Activated CD4-positive, alpha-beta T cell treated with anti-CD3 and anti-CD28 coated beads, Interleukin-2, Interleukin-6, amounts not matched to agents 100 ng/mL and 50 ng/mL, durations not matched to agents 16 hours and 8 hours (primary cell): ENCODE measurements at regions not wholly inside any gene's neighbourhood (a gene's known extent, or its start where the extent isn't known, plus 50 kb on each side); places are given as distances from the start of the nearest gene placed in this dataset.
"Not testable (repeated sequence)": the region's sequence is repeated elsewhere in the genome, so short reads cannot be mapped to it uniquely, and the experiment has no call there.

Source experiments
- DNase-seq: peaks from one replicate; pipeline ENCODE4 v3.0.0-alpha.2; 2020

GRCh38 chr7:119172043-119172442, 947.5 kb downstream of the ANKRD7 start:
- no peak for DNase-seq

- DNase-seq, result peak; percentile 60
These were observed 951.6 kb downstream of the ANKRD7 start for GRCh38 chr7:119175911-119176627.

GRCh38 chr7:119177863-119178262, 953.4 kb downstream of the ANKRD7 start:
- no peak for DNase-seq

DNA sequence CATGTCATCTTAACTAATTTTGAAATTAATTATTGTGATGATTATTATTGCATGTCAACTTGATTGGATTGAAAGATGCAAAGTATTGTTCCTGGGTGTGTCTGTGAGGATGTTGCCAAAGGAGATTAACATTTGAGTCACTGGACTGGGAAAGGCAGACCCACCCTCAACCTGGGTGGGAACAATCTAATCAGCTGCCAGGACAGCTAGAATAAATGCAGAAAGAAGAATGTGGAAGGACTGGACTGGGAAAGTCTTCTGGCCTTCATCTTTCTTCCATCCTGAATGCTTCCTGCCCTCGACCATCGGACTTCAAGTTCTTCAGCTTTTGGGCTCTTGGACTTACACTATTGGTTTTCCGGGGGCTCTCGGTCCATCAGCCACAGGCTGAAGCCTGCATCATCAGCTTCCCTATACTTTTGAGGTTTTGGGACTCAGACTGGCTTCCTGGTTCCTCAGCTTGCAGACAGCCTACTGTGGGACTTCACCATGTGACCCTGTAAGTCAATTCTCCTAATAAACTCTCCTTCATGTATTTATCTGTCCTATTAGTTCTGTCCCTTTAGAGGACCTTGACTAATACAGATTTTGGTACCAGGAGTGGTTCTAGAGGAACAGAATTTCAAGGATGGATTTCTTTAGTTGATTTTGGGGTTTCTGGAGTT, 959.8 kb downstream of the ANKRD7 start:
- no peak for DNase-seq

- DNase-seq, result no peak
These were observed 971.7 kb downstream of the ANKRD7 start for GRCh38 chr7:119196183-119196582.

GRCh38 chr7:119197172-119197876, 972.8 kb downstream of the ANKRD7 start:
- DNase-seq, result no peak

DNA sequence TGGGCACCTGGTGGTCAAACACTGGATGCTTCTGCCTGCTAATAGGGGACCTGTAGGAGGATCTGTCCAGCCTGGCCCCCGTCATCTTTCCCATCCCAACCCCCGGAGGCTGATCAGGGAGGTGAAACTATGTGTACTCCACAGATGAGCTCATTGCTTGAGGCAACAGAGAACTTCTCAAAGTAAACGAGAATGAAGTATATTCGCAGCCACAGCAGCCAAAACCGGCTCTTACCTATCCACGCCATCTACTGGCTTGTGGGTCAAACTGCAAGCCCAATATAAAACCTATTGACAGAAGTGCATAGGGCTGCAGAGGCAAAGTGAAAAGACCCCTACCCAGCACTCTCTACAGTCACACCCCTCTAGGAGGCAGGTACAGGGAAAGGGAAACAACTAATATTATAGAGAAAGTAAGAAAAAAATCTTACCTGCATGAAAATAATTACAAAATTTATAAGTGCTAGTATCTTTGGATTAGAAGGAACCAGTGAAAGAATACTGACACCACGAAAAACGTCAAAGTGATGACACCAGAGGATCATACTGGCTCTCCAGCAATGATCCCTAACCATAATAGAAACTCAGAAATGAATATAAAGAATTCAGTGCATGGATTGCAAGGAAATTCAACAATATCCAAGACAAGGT, 973.5 kb downstream of the ANKRD7 start:
- DNase-seq, result peak; percentile 49

- no peak for DNase-seq
These were observed 995.2 kb downstream of the ANKRD7 start for GRCh38 chr7:119219663-119220062.

DNA sequence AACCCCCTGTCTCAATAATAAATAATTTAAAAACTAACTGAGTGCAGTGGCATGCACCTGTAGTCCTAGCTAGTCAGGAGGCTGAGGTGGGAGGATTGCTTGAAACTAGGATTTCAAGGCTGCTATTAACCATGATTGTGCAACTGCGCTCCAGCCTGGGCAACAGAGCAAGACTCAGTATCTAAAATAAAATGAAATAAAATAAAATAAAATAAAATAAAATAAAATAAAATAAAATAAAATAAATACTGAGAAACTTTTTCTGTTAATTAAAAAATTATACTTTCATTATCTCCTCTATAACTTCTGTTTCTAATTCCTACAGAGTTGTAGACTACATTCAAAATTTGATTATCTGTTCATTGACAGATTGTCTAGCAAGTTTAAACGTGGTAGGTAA, 999.4 kb downstream of the ANKRD7 start:
- no peak for DNase-seq

DNA sequence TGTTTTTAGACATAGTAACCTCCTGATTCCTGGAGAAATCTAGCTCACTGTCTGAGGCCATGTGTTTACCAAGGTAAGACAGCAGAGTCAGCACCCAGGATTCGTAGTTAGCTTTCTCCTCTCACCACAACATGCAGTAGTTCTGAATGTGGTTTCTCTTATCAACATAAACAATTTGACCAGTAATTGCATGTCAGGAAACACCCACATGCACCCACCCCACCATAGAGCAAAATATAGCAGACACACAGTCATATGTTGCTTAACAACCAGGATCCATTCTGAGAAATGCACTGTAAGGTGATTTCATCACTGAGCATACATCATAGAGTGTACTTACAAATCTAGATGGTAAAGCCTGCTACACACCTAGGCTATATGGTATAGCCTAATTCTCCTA, 1004.0 kb downstream of the ANKRD7 start:
- no peak for DNase-seq

DNA sequence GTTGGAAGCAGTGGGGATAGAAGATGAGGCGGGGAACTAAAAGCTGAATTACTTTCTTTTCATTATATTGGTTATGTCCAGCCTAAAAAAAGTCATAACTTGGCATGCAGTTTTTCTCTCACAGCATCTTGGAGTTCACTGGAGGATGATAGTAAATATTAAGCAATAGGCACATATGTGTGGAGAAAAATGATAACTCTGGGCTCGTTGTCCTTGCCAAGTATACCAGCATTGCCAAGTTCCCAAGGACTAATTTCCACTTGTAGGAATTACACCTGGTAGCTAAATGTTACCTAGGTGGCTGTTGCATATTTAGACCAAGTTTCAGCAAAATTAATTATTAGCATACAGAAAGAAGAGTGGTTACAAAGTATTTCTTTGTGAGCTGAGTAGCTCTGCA, 1007.6 kb downstream of the ANKRD7 start:
- DNase-seq, result no peak

DNA sequence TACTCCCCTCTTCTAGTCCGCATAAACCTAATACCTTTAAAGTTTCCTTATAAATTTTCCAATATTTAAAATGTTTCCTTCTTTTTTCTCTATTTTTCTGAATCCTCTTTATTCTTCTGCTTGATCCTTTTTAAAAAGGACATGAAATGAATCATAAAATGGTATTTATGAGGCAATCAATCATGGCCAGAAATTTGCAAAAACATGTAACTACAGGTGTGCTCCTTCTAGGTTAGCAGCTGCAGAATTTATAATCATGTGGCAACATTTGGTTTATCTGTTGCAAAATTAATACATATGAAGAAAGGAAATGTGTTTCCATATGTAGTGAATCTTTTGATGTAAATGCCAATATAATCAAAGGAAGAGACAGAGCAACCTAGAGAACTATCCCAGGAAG, 1008.5 kb downstream of the ANKRD7 start:
- DNase-seq, result no peak

DNA sequence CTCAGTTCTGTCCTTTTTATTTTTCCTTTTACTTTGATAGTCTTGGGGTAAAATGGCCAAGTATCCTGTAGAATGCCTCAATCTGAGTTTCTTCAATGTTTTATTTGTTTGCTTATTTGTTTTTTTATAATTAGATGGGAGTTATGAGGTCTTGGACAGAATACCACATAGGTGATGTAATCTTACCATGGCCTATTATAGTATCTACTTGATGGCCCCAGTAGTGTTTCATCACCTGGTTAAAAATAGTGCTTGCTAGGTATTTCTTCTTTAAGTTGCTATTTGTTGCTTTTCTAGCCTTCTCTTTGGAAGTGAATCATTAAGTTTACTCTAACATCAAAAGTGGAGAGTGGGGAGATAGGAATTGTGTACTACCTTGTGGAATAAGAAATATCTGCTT, 1020.0 kb upstream of the KCND2 start:
- DNase-seq, result no peak

DNA sequence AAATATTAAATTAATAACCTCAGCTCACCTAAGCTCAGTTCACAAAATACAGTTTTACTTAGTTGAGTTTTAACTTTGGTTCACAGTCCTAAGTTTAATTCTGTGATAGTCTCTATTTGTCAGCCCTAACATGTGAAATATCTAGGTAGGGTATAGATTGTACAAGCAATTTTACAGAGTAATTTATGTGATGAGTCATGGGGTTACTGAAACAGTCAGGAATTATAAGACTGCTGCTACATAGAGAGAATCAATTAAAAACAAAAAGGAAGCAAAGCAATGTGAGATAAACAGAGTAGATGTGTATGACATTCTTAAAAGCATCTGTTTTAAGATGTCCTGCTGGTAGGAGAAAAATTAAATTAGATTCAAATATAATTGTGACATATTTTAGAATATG, 1018.2 kb upstream of the KCND2 start:
- DNase-seq, result no peak

- DNase-seq, result no peak
These were observed 1017.0 kb upstream of the KCND2 start for GRCh38 chr7:119256001-119256400.

DNA sequence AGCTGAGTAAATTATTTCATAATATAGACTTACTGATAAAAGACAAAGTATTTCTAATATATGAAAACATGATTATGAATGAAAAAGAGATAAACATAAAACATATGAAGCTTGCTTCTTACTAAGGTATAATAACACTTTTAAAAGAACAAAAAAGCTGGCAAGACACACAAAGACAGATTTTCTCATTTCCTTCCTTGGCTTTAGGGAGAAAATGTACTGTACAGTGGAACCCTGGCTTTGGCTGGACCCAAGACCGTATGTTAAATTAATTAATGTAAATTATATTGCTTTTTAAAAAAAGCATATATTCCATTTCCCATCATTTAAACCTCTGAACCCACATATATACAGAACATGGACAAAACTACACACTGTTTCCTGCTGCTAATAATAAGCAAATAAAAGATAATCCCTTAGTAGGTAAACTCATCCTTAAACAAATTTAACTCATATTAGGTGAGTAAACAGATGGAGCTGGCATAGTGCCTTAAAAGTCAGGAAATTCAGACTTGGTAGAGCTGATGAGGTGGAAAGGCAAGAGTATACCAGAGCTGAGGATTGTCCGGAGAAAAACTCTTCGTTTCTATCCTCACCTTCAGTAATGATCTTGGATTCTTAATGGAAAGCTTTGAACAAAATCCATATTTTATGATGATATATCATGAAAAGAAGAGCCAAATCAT, 1016.4 kb upstream of the KCND2 start:
- DNase-seq, result no peak

DNA sequence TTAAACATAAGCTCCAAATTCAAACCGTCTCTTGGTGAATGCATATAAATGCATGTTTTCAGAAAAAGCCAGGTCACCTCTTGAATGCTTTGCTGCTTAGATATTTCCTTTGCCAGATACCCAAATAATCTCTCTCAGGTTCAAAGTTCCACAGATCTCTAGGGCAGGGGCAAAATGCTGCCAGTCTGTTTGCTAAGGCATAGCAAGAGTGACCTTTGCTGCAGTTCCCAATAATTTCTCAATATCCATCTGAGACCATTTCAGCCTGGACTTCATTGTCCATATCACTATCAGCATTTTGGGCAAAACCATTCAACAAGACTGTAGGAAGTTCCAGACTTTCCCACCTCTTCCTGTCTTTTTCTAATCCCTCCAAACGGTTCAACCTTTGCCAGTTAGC, 1006.2 kb upstream of the KCND2 start:
- DNase-seq, result not testable (repeated sequence)

GRCh38 chr7:119270045-119270464, 1002.9 kb upstream of the KCND2 start:
- DNase-seq, result peak; percentile 63

DNA sequence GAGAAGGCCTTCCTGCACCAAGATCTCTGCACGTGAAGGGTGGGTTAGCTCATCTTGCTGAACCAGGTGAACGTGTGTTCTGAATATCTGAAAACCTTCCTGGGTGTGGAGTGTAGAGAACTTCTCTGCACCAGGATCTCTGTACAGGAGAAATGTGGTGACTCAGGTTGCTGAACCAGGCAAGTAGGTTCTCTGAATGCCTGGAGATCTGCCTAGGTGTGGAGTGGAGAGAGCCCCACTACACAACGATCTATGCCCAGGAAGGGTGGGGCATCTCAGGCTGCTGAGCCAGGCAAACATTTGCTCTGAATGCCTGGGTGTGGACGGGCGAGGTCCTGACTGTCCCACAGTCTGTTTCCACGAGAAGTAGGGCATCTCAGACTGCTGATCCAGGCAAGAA, 1002.3 kb upstream of the KCND2 start:
- no peak for DNase-seq

DNA sequence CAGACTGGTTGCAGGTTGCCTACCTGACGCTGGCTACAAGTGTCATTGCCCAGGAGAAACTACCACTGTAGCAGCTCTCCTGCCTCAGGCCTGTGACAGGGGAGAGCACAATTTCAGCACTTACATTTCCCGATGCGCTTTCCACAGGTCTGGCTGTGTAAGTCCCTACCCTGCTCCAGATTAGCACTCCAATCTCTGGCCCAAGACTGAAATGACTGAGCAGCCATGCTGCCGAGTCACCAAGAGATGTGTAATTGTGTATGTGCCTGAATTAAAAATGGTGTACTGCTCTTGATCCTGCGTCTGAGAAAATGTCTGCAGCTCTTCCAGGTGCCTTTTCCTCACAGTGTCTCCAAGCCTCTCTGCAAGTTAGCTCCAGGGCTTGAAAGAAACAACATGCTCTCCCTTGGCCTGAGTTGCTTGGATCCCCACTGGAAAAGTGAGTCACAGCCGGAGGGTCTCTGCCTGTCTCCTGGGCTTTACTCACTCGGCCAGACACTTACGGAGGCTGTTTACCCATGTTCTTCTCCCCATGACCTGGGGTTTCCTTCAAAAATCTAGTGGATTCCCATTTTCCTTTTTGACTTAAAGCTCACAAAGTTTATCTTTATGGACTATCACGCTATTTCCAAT, 1001.7 kb upstream of the KCND2 start:
- no peak for DNase-seq

DNA sequence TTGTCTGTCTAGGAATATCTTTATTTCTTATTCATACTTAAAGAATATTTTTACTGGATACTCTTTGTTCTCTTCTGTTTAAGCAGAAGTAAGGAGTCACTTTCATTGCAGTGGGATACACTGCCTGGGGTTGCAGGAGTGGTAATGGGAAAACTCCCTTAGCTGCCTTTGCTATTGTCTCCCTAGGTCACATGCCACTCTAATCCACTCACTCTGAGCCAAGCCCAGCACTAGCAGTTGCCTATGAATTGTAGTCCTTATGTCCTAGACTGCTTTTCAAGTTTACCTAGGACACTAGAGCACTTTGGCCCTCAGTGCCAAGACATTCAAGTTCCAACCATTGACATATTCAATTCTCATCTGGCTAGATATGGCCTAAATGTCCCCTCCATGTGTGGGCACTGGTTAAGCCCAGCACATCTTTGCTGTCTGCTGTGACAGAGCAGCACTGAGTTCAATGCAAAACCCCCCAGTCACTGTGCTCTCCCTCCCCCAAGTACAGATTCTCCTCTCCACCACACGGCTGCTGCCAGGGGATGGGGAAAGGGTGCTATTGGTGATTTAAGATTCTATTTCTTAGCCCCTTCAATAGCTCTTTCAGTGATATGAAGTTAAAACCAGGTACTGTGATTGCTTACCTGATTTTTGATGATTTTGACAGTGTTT, 991.7 kb upstream of the KCND2 start:
- DNase-seq, result no peak

DNA sequence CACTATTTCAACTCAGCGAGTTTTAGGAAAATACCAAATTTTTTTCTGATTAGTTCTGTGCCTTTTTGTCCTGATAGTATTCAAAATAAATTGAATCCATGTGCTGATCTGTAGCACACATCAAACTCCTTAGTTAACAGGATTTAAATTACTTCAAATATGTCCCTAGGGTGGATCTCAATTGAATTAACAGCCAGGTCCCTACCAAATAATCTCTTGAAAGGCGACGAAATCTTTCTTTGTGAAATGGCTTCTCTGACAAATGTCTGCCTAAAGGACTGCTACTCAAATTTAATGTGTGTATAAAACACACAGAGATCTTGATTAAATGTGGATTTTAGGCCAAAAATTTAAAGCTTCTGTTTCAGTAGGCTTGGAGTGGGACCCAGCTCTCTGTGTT, 989.6 kb upstream of the KCND2 start:
- no peak for DNase-seq
